HepG2 (cell line): ENCODE measurements at regions not wholly inside any gene's neighbourhood (a gene's known extent, or its start where the extent isn't known, plus 50 kb on each side); places are given as distances from the start of the nearest gene placed in this dataset.

Experiments
- CEBPG ChIP-seq: IDR thresholded peaks from 2 replicates; pipeline ENCODE4 v1.6.1; 2016
- FIP1L1 ChIP-seq: fragments of 200-400 bp; formaldehyde crosslinking; IDR thresholded peaks from 2 replicates; pipeline ENCODE4 v1.6.1; 2018; ENCODE audit warnings: low read depth, mild to moderate bottlenecking, low read length, moderate library complexity, borderline replicate concordance; ENCODE audit not compliant: insufficient read depth
- FOXK1 ChIP-seq: sonication (generic); formaldehyde crosslinking; IDR thresholded peaks from 2 replicates; pipeline ENCODE4 v1.4.0; 2020; ENCODE audit warnings: low read depth, missing genetic modification reagents, borderline replicate concordance
- IRF2 ChIP-seq: IDR thresholded peaks from 2 replicates; pipeline ENCODE4 v1.6.1; 2018; ENCODE audit warnings: missing genetic modification reagents, missing compliant biosample characterization
- IRF9 ChIP-seq: sonication (generic); formaldehyde crosslinking; IDR thresholded peaks from 2 replicates; pipeline ENCODE4 v1.8.0; 2022; ENCODE audit warnings: missing genetic modification reagents, mild to moderate bottlenecking, borderline replicate concordance
- KLF16 ChIP-seq, 2 experiments: sonication (generic) in 1 of 2; formaldehyde crosslinking in 1 of 2; IDR thresholded peaks; 2 replicates each; pipeline versions ENCODE4 v1.6.1 to v1.8.0; 2016 to 2023; ENCODE audit warnings: missing genetic modification reagents in 2 of 2, missing compliant biosample characterization in 1 of 2
- LCORL ChIP-seq, 2 experiments: fragments of 450-650 bp in 1 of 2; sonication (generic) in 1 of 2; formaldehyde crosslinking in 1 of 2; IDR thresholded peaks; 2 replicates each; pipeline versions ENCODE4 v1.5.0 to v1.6.1; 2017 to 2020; ENCODE audit warnings: antibody characterized with exemption in 1 of 2, missing genetic modification reagents in 1 of 2
- PREB ChIP-seq: sonication (generic); formaldehyde crosslinking; IDR thresholded peaks from 2 replicates; pipeline ENCODE4 v1.4.0; 2020; ENCODE audit warnings: missing genetic modification reagents
- TBX2 ChIP-seq: sonication (generic); formaldehyde crosslinking; IDR thresholded peaks from 2 replicates; pipeline ENCODE4 v1.5.0; 2020; ENCODE audit warnings: missing genetic modification reagents, mild to moderate bottlenecking, borderline replicate concordance
- TRIM22 ChIP-seq: fragments of 450-650 bp; IDR thresholded peaks from 2 replicates; pipeline ENCODE4 v1.6.1; 2017
- ZBTB8A ChIP-seq: sonication (generic); formaldehyde crosslinking; IDR thresholded peaks from 2 replicates; pipeline ENCODE4 v1.4.0; 2020; ENCODE audit warnings: mild to moderate bottlenecking, low read depth, missing genetic modification reagents, borderline replicate concordance
- ZGPAT ChIP-seq: IDR thresholded peaks from 2 replicates; pipeline ENCODE4 v1.6.1; 2016; ENCODE audit warnings: mild to moderate bottlenecking
- ZKSCAN1 ChIP-seq: fragments of 150-350 bp; IDR thresholded peaks from 2 replicates; pipeline ENCODE4 v1.6.1; 2014; ENCODE audit warnings: low read length
- ZNF12 ChIP-seq: sonication (generic); formaldehyde crosslinking; IDR thresholded peaks from 2 replicates; pipeline ENCODE4 v1.5.0; 2020; ENCODE audit warnings: missing genetic modification reagents
- ZNF329 ChIP-seq: sonication (generic); formaldehyde crosslinking; IDR thresholded peaks from 2 replicates; pipeline ENCODE4 v1.9.0; 2021; ENCODE audit warnings: low read depth, mild to moderate bottlenecking, missing genetic modification reagents
- ZNF574 ChIP-seq: sonication (generic); formaldehyde crosslinking; IDR thresholded peaks from 2 replicates; pipeline ENCODE4 v1.4.0; 2020; ENCODE audit warnings: missing genetic modification reagents
- ZNF674 ChIP-seq: sonication (generic); formaldehyde crosslinking; IDR thresholded peaks from 2 replicates; pipeline ENCODE4 v1.5.0; 2020; ENCODE audit warnings: low read depth, mild to moderate bottlenecking, missing genetic modification reagents
- ZNF772 ChIP-seq: sonication (generic); formaldehyde crosslinking; IDR thresholded peaks from 2 replicates; pipeline ENCODE4 v1.5.0; 2020; ENCODE audit warnings: mild to moderate bottlenecking, missing genetic modification reagents
- ZSCAN29 ChIP-seq: sonication (generic); formaldehyde crosslinking; conservative IDR thresholded peaks from 2 replicates; pipeline ENCODE4 v1.4.0; 2020; ENCODE audit warnings: mild to moderate bottlenecking, missing genetic modification reagents

- TF ChIP-seq ZNF329 (CRISPR knock-in tag) (peak; percentile 95), ZBTB8A (no peak), TBX2 (CRISPR knock-in tag) (peak; percentile 53; the same call in 1 of the 2 replicates), FOXK1 (peak; percentile 56; the same call in 1 of the 2 replicates), FIP1L1 (no peak), ZNF12 (CRISPR knock-in tag) (no peak), PREB (CRISPR knock-in tag) (no peak), ZNF574 (no peak), LCORL (IDR thresholded peaks at IDR 0.05) (no peak), LCORL (CRISPR knock-in tag; IDR thresholded peaks at IDR 0.05) (0 out of 2 replicates have a peak, but pooled peaks have one; percentile 47), KLF16 (CRISPR knock-in tag; IDR thresholded peaks at IDR 0.05) (no peak), TRIM22 (no peak), ZNF772 (no peak), IRF9 (CRISPR knock-in tag) (no peak), ZGPAT (CRISPR knock-in tag) (no peak), ZKSCAN1 (no peak), ZSCAN29 (CRISPR knock-in tag) (no peak), ZNF674 (no peak), IRF2 (CRISPR knock-in tag) (no peak), CEBPG (CRISPR knock-in tag) (0 out of 2 replicates have a peak, but pooled peaks have one; percentile 5)
Measured at GRCh38 chr12:115261691-115262398, 577.9 kb upstream of the TBX3 start (continued).
